ENCODE measurements at regions not wholly inside any gene's neighbourhood (a gene's known extent, or its start where the extent isn't known, plus 50 kb on each side); places are given as distances from the start of the nearest gene placed in this dataset.
"Not testable (repeated sequence)": the region's sequence is repeated elsewhere in the genome, so short reads cannot be mapped to it uniquely, and the experiment has no call there.

GRCh38 chr3:75193797-75194196 lies 470.3 kb upstream of the FRG2C start:
- peaks cover 7% of the 10 kb centered on the region for H3K9me3 Mint-ChIP-seq (ENCODE audit: low read depth)
- peaks cover 9% of the 10 kb centered on the region for H3K27me3 Mint-ChIP-seq (ENCODE audit: low read depth)
- no peaks in the 10 kb centered on the region for H3K36me3 Mint-ChIP-seq (ENCODE audit: low read depth)
- no peaks in the 10 kb centered on the region for H3K4me1 Mint-ChIP-seq (ENCODE audit: low read depth)
- no peak overlapping the region for H3K27ac Mint-ChIP-seq (ENCODE audit: unreplicated experiment)
- H3K4me3 Mint-ChIP-seq (ENCODE audit: unreplicated experiment), result no peak overlapping the region
- no peak for TF ChIP-seq CTCF (IDR thresholded peaks at IDR 0.05)
- DNase-seq (ENCODE audit: low spot score), result no peak

GRCh38 chr3:75214332-75214731 lies 449.8 kb upstream of the FRG2C start:
- H3K36me3 Mint-ChIP-seq (ENCODE audit: low read depth); H3K4me3 Mint-ChIP-seq (ENCODE audit: unreplicated experiment); H3K27ac Mint-ChIP-seq (ENCODE audit: unreplicated experiment); H3K4me1 Mint-ChIP-seq (ENCODE audit: low read depth); H3K9me3 Mint-ChIP-seq (ENCODE audit: low read depth); H3K27me3 Mint-ChIP-seq (ENCODE audit: low read depth); DNase-seq (ENCODE audit: low spot score): not testable (repeated sequence)

GRCh38 chr3:75218577-75218976 lies 445.6 kb upstream of the FRG2C start:
- Mint-ChIP-seq H3K4me1 (ENCODE audit: low read depth) (no peaks in the 10 kb centered on the region), H3K9me3 (ENCODE audit: low read depth) (peaks cover 4% of the 10 kb centered on the region), H3K36me3 (ENCODE audit: low read depth) (no peaks in the 10 kb centered on the region), H3K27me3 (ENCODE audit: low read depth) (peaks cover 18% of the 10 kb centered on the region), H3K27ac (ENCODE audit: unreplicated experiment) (no peak overlapping the region), H3K4me3 (ENCODE audit: unreplicated experiment) (no peak overlapping the region)
- no peak for DNase-seq (ENCODE audit: low spot score)
- no peak for TF ChIP-seq CTCF (IDR thresholded peaks at IDR 0.05)

- no peak overlapping the region for H3K4me3 Mint-ChIP-seq (ENCODE audit: unreplicated experiment)
- no peaks in the 10 kb centered on the region for H3K4me1 Mint-ChIP-seq (ENCODE audit: low read depth)
- H3K9me3 Mint-ChIP-seq (ENCODE audit: low read depth), result no peaks in the 10 kb centered on the region
- peaks cover 14% of the 10 kb centered on the region for H3K27me3 Mint-ChIP-seq (ENCODE audit: low read depth)
- no peaks in the 10 kb centered on the region for H3K36me3 Mint-ChIP-seq (ENCODE audit: low read depth)
- no peak for TF ChIP-seq CTCF (IDR thresholded peaks at IDR 0.05)
- no peak for DNase-seq (ENCODE audit: low spot score)
- no peak overlapping the region for H3K27ac Mint-ChIP-seq (ENCODE audit: unreplicated experiment)
Observed at GRCh38 chr3:75220932-75221331, 443.2 kb upstream of the FRG2C start.

GRCh38 chr3:75224412-75224811 lies 439.7 kb upstream of the FRG2C start:
- Mint-ChIP-seq H3K36me3 (ENCODE audit: low read depth) (no peaks in the 10 kb centered on the region), H3K4me3 (ENCODE audit: unreplicated experiment) (no peak overlapping the region), H3K9me3 (ENCODE audit: low read depth) (no peaks in the 10 kb centered on the region), H3K4me1 (ENCODE audit: low read depth) (no peaks in the 10 kb centered on the region), H3K27ac (ENCODE audit: unreplicated experiment) (no peak overlapping the region), H3K27me3 (ENCODE audit: low read depth) (peaks cover 16% of the 10 kb centered on the region)
- DNase-seq (ENCODE audit: low spot score), result no peak
- no peak for TF ChIP-seq CTCF (IDR thresholded peaks at IDR 0.05)

GRCh38 chr3:75232216-75232615 lies 431.9 kb upstream of the FRG2C start:
- no peak for DNase-seq (ENCODE audit: low spot score)
- H3K4me1 Mint-ChIP-seq (ENCODE audit: low read depth), result peaks cover 5% of the 10 kb centered on the region
- H3K4me3 Mint-ChIP-seq (ENCODE audit: unreplicated experiment), result no peak overlapping the region
- H3K36me3 Mint-ChIP-seq (ENCODE audit: low read depth), result no peaks in the 10 kb centered on the region
- TF ChIP-seq CTCF (IDR thresholded peaks at IDR 0.05), result no peak
- H3K27ac Mint-ChIP-seq (ENCODE audit: unreplicated experiment), result no peak overlapping the region
- H3K9me3 Mint-ChIP-seq (ENCODE audit: low read depth), result no peaks in the 10 kb centered on the region
- peaks cover 3% of the 10 kb centered on the region for H3K27me3 Mint-ChIP-seq (ENCODE audit: low read depth)

Measured in chondrocyte (in vitro differentiated cells).